ENCODE measurements at regions not wholly inside any gene's neighbourhood (a gene's known extent, or its start where the extent isn't known, plus 50 kb on each side); places are given as distances from the start of the nearest gene placed in this dataset.

DNA sequence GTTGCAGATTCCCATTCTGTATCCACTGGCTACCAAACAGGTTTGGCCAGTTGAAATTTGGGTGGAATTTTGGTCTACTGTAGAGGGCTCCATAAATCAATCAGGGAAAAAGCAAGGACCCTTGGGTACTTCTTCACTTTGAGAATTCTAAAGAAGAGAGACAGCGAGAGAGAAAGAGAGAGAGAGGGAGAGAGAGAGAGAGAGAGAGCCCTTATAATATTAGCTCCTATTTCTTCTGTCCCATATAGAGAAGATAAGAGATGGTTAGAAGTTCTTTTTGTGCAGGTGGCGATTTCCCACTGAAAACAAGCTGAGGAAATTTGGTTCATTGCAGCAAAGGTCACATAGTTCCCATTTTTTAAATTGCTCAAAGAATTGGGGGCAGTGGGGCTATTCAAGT lies 88.6 kb upstream of the ZNF536 start (continued):
- TF ChIP-seq, protein P1, sequence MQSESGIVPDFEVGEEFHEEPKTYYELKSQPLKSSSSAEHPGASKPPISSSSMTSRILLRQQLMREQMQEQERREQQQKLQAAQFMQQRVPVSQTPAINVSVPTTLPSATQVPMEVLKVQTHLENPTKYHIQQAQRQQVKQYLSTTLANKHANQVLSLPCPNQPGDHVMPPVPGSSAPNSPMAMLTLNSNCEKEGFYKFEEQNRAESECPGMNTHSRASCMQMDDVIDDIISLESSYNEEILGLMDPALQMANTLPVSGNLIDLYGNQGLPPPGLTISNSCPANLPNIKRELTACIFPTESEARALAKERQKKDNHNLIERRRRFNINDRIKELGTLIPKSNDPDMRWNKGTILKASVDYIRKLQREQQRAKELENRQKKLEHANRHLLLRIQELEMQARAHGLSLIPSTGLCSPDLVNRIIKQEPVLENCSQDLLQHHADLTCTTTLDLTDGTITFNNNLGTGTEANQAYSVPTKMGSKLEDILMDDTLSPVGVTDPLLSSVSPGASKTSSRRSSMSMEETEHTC (IDR thresholded peaks at IDR 0.05) = no peak
- TF ChIP-seq, protein P2, sequence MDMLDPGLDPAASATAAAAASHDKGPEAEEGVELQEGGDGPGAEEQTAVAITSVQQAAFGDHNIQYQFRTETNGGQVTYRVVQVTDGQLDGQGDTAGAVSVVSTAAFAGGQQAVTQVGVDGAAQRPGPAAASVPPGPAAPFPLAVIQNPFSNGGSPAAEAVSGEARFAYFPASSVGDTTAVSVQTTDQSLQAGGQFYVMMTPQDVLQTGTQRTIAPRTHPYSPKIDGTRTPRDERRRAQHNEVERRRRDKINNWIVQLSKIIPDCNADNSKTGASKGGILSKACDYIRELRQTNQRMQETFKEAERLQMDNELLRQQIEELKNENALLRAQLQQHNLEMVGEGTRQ (CRISPR knock-in tag; IDR thresholded peaks at IDR 0.05) = no peak

DNA sequence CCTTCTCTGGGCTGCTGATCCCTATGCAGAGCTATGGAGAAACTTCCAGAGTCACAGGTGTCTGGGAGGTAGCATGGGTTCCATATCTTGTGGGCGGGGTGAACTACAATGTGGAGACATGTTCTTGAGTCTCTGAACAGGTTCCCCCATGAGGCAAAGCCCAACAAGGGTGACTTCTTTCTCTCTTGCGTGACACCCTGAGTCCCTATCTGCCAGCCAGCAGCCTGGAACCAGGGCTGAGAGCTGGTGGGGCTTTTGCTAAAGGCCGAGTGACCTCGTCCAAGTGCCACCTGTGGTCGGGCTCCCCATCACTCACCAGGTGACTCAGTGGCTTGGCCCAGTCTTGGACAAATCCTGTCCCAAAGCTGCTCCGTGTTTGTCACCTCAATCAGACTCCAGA lies 88.0 kb upstream of the ZNF536 start:
- Histone ChIP-seq H3K4me3 (no peak overlapping the region), H3K27ac (ENCODE audit: extremely low read depth, low read depth, low read length) (no peak overlapping the region), H3K4me1 (replicated peaks in 1 of 2; ENCODE audit: control insufficient read depth in 2 of 2, insufficient read depth in 2 of 2, low read length in 2 of 2) (no peaks in the 10 kb centered on the region), H3K4me2 (ENCODE audit: insufficient read depth, low read length) (no peak overlapping the region), H3K9me3 (replicated peaks; ENCODE audit: control insufficient read depth, insufficient read depth, low read depth, low read length) (no peaks in the 10 kb centered on the region), H3K9ac (ENCODE audit: insufficient read depth in 1 of 2, low read depth in 2 of 2, low read length in 2 of 2) (no peak overlapping the region), H3K27me3 (ENCODE audit: control insufficient read depth in 2 of 2, insufficient read depth in 2 of 2, low read length in 2 of 2) (peaks cover 0 to 17% of the 10 kb centered on the region in 2 experiments; a peak in 2 of 5 replicates), H3K36me3 (ENCODE audit: control insufficient read depth, insufficient read depth, low read length) (no peaks in the 10 kb centered on the region), H3K9me1 (ENCODE audit: control insufficient read depth, insufficient read depth, low read length) (no peaks in the 10 kb centered on the region), H3K79me2 (ENCODE audit: control insufficient read depth, insufficient read depth, low read length) (no peaks in the 10 kb centered on the region), H4K20me1 (replicated peaks; ENCODE audit: control insufficient read depth, insufficient read depth, low read length) (no peaks in the 10 kb centered on the region), H2AFZ (ENCODE audit: low read depth, low read length) (no peak overlapping the region)
- FAIRE-seq = no peak
- ChIA-PET CTCF (ENCODE audit: low intra/inter-chr PET ratio) (no interaction called here), POLR2A (interaction anchor here (0.7 kb wide), 1 partner anchor 962 kb away, joined by 3 read pairs; no protein-coding TSS in a partner anchor)
- TF ChIP-seq HDAC8 (tag; IDR thresholded peaks at IDR 0.05) = no peak
- TF ChIP-seq, protein P3, sequence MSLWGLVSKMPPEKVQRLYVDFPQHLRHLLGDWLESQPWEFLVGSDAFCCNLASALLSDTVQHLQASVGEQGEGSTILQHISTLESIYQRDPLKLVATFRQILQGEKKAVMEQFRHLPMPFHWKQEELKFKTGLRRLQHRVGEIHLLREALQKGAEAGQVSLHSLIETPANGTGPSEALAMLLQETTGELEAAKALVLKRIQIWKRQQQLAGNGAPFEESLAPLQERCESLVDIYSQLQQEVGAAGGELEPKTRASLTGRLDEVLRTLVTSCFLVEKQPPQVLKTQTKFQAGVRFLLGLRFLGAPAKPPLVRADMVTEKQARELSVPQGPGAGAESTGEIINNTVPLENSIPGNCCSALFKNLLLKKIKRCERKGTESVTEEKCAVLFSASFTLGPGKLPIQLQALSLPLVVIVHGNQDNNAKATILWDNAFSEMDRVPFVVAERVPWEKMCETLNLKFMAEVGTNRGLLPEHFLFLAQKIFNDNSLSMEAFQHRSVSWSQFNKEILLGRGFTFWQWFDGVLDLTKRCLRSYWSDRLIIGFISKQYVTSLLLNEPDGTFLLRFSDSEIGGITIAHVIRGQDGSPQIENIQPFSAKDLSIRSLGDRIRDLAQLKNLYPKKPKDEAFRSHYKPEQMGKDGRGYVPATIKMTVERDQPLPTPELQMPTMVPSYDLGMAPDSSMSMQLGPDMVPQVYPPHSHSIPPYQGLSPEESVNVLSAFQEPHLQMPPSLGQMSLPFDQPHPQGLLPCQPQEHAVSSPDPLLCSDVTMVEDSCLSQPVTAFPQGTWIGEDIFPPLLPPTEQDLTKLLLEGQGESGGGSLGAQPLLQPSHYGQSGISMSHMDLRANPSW (CRISPR knock-in tag; IDR thresholded peaks at IDR 0.05) = no peak
- no peak for TF ChIP-seq ETV6 (IDR thresholded peaks at IDR 0.05; ENCODE audit: borderline replicate concordance in 1 of 2, low read depth in 2 of 2, low read length in 1 of 2)
- no peak for TF ChIP-seq ETV6 (CRISPR knock-in tag; IDR thresholded peaks at IDR 0.05; ENCODE audit: borderline replicate concordance)
- TF ChIP-seq MEF2D (tag; conservative IDR thresholded peaks at IDR 0.05; ENCODE audit: low read depth) = no peak
- TF ChIP-seq EZH2 (IDR thresholded peaks at IDR 0.05; ENCODE audit: borderline replicate concordance, low read depth, low read length) = no peak
- no peak for TF ChIP-seq ZBTB17 (CRISPR knock-in tag; IDR thresholded peaks at IDR 0.05)
- 2% methylated on average over 6 of the region's 6 CpGs for WGBS (ENCODE audit: insufficient coverage, low coverage, missing lambda C conversion rate)
- in situ Hi-C loops (cut with MboI) (no loop called here), intact Hi-C loops (cut with micrococcal nuclease) (no loop called here)
- no peak for DNase-seq (ENCODE audit: extremely low read depth in 1 of 4, low spot score in 3 of 4)
- no TSS peak for BruUV-seq (replicated peaks)
- no peak for ATAC-seq

All from K562 (cell line).